Embryonic facial prominence (tissue), 1 donor: ENCODE measurements at regions not wholly inside any gene's neighbourhood (a gene's known extent, or its start where the extent isn't known, plus 50 kb on each side); places are given as distances from the start of the nearest gene placed in this dataset.

Source experiments
- DNase-seq: peaks from one replicate; pipeline ENCODE4 v3.0.0-alpha.2; 2016; ENCODE audit errors: extremely low spot score

DNA sequence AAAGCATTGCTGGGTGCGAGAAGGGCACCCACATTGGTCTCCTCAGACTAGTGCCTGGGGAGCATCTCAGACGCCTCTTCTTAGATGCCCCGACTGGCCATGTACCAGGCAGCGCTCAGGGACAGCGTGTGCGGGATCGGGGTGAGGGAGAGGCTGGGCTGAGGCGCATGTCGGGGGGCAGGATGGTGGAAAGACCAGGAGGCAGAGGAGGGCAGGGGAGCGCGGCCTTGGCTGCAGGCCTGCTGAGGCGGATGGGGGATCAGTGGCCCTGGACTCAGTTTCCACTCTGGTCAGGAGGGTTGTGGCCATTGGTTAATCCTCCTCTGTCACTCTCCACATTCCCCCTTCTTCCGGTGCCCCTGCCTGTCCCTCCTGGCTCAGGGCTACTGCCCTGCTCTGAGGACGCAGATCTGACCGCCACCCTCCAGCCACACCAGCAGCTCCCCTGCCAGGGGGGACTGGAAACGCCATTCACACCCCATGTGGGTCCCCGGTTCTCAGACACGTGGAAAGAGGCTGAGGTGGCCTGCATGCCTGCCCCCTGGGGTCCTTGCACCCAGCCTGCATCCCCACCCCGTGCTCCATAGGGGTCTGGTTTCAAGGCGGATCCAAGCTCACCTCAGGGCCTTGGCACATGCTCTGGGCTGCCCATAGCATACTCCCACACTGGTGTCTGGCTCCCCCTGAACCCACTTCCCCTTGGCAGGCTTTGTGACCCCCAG, 105.9 kb downstream of the CPZ start:
- no peak for DNase-seq

DNA sequence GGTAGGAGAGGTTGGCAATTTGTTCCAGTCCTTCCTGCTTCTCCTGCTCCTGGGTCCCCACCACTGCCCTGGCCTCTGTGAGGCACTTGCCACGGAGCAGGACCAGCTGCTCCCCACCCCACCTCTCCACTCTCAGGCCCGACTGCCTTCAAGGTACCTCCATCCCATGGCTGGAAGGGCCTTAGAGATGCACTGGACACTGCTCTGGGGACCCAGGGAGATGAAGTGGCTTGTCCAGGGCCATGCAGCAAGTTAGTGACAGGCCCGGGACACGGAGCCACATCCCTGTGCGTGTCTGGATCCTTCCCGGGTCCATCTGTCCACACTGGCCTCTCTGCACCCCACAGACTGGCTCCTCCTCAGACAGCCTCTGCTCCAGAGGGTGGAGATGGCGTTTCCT, 105.3 kb downstream of the CPZ start:
- DNase-seq = no peak

DNA sequence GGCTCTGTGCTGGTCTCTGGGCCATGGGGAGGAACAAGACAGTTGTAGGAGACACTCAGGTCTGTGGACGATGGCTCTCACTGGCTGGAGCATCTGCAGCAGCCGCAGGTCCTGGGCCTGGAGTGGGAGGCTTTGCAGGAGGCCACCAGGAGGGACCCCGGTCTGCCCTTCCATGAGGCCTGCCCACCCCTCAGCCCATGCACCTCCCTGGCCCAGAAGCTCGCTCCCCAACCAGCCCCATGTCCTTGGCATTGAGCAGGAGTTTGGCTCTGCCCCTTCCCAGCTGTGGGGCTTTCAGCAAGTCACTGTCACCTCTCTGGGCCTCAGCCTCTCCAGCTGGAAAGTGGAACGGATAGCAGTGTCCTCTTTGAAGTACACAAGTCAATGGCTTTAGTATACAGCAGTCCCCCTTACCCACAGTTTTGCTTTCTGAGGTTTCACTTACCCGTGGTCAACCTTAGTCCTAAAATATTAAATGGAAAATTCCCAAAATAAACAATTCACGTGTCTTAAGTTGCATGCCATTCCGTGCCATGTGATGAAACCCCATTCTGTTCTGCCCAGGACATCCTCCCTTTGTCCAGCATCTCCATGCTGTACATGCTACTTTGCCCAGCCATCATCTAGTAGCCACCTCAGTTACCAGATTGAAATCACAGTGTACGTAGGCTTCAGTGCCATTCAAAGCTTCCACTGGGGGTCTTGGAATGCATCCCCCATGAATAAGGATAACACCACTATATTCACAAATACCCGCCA, 104.0 kb downstream of the CPZ start:
- no peak for DNase-seq

DNA sequence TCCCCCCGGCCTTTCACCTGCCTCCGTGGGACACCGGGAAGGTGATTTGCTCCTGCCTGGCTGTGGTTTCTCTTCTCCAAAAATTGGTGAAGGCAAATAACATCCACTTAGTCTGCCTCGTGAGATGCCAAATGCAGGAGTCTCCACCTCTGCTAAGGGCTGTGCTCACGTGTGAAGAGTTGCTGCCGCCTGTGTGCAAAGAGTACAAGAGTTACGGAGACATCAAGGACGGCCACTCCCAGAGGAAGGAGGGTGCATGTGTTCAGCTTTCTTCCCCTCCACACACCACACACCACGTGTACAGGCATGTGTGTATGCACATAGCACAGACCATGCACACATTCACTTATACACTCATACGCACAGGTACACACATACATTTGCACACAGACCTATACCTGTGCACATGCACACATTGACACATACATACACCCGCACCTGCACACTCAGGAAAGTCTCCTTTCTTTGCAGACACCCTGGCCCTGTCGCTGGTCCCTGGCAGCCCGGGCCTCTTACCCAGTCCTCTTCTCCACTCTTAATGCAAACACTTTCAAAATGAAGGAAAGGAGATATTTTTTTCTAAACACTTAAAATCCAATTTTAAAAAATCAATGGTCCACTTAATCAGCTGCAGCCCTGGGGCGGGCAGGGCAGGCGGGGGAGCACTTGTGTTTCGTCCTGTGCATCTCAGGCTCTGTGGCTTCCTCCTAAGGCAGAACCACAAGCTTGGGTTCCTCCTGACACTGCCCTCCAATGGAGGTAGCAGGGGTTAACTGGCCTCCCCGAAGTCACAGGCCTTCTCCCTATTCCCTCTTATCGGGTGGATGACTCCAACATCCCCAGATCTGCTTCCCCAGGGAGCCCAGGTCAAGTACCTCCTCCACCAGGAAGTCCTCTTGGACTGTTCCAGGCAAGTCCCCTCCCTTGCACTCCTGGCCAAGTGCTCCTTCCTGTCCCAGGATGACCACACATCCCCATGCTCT, 103.0 kb downstream of the CPZ start:
- no peak for DNase-seq

DNA sequence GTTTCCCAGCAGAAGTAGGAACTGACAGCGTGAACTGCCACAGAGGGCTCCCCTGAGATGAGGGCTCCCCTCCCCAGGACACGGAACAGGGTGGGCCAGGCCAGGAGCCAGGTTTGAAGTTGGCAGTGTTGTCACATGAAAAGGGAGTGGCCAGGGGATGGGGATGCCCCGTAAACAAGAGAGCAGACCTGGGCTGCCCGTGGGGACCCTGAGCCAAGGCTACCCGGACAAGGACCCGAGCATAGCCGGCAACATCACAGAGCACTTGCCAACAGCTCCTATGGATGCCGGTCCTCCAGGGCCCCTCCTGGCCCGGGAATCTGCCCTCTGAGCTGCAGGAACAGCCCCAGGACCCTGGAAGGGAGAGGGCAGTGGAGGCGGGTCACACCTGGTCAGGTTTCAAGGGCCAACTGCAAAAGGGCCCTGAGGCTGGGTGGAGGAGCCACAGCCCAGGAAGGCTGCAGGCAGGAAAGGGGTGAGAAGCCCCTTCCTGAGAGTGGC, 102.1 kb downstream of the CPZ start:
- no peak for DNase-seq

DNA sequence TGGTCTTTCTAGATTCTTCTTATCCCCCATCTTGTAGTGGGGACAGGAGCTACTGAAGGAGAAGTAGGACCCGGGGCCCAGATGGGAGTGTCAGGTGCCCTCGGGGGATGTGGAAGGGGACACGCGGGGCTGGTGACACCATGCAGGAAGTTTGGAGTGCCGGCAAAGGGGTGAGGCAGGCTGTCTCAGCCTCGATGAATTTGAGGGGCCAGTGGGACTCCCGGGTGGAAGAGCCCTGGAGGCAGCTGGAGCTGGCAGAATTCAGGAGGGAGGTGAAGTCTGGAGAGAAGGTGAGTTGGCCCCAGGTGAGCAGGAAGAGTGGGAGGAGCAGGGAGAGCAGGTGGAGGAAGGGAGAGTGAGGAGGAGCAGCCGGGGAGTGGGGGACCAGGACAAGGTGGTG, 101.7 kb downstream of the CPZ start:
- no peak for DNase-seq

DNA sequence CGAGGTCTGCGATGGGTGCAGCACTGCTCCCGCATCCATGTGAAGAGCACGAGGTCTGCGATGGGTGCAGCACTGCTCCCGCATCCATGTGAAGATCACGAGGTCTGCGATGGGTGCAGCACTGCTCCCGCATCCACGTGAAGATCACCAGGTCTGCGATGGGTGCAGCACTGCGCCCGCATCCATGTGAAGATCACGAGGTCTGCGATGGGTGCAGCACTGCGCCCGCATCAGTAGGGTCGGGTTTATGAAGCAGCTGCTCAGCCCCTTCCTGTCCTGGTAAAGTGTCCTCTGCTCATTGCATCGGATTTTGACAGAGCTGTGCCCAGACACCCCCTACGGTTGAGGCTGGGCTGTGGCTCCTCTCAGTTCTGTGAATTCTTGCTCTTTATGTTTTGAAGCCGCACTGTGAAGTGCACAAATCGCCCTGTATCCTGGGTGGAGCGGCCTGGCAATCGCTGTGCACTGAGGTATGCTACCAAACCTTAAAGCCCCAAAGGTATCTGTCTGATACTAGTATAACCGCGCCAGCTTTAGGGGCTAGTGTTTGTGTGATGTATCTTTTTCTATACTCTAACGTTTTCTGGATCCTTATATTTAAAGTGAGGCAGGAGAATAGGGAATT, 98.7 kb downstream of the CPZ start:
- DNase-seq = no peak

DNA sequence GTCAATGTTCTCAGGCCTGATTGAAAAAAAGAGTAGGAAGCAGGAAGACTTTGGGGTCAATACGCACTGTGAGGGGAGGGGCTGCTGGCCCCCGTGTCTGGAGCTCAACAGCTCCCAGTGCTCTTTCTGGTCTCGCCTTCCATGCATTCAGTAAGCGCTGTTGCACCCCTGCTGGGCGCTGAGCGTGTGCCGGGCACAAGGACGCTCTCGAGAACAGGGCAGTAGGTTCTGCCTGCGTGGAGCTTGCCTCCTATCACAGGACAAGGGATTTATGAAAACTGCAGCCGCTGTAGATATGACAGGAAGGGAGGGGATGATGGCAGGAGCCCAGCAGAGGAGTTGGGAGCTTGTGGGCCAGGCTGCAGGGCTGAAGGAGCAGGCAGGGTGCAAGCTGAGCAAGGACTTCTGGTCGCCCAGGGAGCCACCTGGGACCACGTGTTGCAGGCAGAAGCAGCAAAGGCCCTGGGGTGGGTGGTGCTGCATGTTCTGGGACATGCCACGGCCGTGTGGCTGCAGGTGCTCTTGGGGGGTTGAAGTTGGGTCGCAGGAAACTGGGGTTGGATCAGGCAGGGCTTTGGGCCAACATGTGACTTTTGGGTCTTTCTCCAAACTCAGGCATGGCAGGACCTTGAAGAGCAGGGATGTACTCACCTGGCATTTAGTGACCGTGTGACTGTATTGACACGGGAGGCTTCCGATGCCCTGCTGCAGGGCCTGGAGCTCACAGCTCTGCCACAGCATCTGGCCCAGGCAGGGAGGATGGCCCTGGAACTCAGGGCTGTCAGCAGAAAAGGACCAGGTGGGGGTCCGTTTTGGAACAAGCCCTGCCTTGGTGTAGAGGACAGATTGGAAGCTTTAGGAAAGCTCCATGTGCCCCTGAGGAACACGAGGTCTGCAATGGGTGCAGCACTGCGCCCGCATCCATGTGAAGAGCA, 97.9 kb downstream of the CPZ start:
- no peak for DNase-seq

DNA sequence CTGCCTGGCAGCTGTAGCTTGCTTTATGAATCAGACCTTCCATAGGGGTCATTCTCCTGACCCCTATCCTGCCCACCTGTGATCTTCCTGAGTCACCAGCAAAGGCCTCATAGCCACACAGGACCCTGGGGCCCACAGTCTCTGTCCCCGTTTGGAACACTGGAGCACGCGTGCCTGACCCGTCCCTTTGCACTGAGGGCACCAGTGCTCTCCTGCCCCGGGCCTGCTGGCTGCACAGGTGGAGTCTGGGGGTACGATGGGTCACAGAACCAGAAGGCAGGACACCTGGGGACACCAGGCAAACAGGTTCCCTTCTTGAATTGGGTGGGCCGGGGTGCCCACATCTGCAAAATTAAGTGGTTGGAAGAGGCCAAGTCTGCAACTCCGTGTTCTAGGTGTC, 97.2 kb downstream of the CPZ start:
- no peak for DNase-seq

DNA sequence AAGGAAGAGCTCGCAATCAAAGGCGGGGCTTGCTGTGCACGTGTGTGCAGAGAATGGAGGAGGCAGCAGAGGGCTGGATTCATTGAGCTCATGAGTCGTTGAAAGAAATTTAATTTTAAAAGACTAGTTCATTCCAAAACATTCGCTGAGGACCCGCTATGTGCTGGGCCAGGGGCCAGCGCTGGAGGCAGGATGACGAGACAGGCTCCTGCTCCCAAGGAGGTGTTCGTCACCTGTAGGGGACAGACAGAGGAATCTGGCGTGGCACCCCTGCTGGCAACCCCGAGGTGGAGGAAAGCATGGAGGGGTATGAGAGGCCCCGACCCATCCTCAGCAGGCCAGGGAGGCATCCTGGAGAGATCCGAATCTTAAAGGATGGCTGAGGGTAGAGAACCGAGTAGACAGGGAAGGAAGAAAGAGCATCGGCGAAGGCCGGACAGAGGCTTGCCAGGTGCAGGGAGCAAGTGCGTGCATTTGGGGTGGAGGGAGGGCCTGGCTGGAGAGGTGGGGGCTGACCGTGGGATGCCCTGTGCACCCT, 96.4 kb downstream of the CPZ start:
- DNase-seq = no peak

DNA sequence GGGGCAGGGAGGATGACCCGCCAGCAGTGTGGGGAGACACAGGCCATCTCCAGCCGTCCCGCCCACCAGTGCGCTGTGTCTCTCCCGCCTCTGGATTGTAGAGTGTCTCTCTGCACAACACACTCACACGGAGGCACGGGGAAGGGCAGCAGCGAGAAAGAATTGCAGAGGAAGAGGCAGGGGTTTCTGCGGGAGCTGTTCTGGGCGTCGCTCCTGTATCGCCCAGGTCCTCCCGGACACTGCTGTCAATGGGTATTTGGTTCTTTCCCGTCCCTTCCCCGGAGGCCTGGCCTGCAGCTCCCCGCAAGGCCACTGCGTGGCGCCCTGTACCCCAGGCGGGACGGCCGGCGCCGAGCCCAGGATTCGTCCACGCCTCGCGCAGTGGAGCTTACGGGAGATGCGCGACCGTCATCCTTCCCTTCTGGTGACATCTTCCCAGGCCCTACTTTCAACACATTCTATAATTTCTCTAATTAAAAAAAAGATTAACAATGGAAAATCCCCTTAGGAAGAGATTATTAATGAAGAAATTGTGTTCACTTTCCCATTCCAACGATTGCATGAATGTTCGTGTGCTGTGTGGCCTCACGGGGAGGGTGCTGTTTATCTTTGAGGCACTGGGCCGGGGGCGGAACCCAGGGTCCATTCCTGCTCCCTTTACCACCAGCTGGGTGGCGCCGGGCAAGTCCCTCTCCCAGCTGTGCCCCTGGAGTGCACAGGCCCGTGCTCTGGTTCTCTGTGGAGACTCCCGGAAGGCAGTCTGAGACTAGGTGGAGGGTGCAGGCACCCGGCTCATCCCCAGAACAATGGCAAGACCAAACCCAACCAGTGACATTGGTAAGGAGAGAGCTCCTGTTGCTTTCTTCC, 95.7 kb downstream of the CPZ start:
- DNase-seq = no peak

DNA sequence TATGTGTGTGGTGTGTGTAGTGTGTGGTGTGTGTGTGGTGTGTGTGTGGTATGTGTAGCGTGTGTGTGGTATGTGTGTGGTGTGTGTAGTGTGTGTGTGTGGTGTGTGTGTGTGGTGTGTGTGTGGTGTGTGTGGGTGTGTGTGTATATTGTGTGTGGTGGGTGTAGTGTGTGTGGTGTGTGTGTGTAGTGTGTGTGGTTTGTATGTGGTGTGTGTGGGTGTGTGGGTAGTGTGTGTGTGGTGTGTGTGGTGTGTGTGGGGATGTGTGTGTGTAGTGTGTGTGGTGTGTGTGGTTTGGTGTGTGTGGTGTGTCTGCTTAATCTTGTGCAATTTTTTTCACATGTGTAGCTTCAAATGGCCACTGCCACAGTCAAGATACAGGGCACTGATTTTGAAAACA, 94.5 kb downstream of the CPZ start:
- DNase-seq = no peak

DNA sequence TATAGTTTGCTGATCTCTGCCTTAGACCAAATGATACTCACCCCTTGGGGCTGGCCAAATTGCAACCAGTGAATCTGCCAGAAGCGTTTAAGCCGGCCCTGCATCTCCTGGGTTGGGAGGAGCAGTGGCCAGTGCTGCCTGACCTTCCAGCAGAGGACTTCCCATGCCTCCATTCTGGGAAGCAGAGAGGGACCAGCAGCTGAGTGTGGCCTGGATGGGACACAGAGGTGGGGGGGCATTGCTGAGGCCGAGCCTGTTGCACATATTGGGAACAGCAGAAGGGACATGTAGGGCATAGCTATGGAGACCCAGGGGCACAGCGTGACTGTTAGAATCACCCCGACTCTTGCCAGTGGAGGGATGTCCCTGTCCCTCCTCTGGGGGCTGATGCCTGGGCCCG, 93.3 kb downstream of the CPZ start:
- DNase-seq = no peak

DNA sequence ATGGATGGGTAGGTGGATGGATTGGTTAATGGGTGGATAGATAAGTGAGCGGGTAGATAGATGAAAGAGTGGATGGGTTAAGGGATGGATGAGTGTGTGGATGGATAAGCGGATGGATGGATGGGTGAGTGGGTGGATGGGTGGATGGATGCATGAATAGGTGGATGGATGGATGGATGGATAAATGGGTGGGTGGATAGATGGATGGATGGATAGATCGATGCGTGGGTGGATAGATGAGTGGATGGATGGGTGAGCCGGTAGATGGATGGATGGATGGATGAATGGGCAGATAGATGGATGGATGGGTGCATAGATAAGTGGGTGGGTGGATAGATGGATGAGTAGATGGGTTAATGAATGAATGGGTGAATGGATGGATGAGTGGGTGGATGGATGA, 90.9 kb downstream of the CPZ start:
- DNase-seq = no peak

DNA sequence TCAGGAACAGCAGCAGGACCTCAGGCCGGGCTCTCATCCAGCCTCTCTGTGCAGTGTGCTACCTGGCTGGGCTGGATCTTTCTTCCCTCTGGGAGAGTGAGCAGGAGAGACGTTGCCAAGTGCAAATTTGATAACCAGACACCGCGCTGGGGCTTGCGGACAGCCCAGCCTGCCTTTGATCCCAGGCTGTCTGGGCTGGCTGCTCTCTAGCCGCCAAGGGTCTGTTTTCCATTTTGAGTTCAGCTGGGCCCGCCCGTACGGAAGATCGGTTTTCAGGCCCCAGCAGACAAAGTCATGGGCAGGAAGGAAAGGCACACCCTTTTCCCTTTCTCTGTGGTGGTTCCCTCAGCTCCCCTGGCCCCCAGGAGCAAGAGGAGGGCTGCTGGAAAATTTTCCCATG, 90.2 kb downstream of the CPZ start:
- peak; percentile 15 for DNase-seq

DNA sequence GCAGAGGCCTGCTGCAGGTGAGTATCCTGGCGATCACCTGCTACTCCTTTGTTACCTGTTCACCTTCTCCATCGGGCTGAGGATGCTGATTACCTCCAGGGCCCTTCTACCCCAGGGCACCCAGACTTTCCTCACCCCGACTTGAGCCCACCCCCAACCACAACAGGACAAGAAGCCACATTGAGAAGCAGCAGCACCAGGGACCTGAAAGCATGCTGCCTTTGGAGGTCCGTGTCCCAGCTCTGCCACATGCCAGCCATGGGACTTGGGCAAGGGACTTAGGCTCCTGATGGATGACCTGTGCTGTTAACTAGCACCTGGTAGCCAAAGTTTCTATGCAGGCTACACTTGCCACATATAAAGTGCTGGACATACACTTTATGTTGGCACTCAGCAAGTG, 89.7 kb downstream of the CPZ start:
- DNase-seq = no peak

DNA sequence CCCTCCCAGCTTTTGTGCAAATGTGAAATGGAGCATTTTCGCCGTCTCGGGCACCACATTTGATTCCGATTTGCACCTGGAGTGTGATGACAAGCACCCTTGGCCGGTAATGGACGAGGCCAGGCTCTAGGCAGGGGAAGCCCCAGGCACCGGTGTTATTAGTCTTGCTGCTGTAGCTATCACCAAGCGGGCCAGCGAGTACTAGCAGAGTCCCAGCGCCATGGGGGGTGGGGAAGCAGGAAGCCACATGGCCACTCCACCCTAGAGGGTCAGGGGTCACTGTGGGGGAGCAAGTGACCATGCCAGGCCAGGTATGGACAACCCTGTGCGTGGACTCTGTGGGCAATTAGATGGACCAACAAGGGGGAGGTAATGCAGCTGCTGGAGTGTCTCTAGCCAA, 88.8 kb downstream of the CPZ start:
- no peak for DNase-seq

DNA sequence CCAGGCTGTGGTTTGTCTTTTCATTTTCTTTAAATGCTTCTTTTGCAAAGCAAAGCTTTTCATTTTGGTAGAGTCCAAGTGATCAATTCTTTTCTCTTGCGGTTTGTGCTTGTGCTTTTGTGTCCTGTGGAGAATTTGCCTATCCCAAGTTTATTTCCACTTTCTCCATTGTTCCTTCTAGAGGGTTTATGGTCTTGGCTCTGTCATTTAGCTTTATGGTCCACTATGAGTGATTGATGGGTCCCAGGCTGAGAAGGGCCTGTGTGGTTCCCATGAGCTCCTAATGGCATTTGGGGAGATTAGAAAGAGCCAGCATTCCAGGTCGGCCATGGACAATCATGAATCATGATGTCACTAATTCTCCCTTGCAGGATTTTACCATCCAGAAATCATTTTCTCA, 86.5 kb downstream of the CPZ start:
- DNase-seq = no peak

DNA sequence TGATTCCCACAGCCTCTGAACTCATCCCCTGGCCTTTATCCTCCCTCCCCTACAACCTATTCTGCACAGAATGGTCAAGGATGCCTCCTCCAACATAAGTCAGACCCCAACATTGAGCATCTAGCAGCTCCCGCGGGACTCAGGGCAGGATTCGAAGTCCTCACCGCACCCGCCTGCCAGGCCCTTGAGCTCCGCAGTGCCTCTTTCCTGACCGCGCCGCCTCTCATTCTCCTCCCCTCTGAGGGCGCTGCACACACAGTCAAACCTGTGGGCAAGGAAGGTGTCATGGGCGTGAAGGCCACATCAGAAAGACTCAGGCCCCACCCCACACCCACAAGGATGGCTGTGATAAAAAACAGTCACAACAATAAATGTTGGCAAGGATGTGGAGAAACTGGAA, 84.1 kb downstream of the CPZ start:
- DNase-seq = no peak
